ENCODE measurements at regions not wholly inside any gene's neighbourhood (a gene's known extent, or its start where the extent isn't known, plus 50 kb on each side); places are given as distances from the start of the nearest gene placed in this dataset.

DNA sequence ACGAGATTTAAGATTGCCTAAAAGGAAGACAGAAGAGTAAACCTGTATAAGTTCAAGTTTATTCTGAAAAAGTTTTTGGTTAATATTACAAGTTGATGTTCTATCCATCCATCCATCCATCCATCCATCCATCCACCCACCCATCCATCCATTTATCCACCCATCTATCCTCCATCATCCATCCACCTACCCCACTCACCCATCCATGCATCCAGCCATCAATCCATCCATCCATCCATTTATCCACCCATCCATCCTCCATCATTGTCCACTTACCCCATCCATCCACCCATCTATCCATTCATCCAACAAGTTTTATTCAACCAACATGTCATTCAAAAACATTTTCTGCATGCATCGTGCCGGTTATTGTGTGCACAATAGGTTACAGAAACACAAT, 89.3 kb downstream of the ZBTB18 start:
- no peak for TF ChIP-seq POLR2A (IDR thresholded peaks at IDR 0.05)
- no peak for TF ChIP-seq EP300 (IDR thresholded peaks at IDR 0.05)
